Hematopoietic multipotent progenitor cell treated with erythropoietin and hydrocortisone succinate and interleukin-3 and kit ligand, for 6 days (in vitro differentiated cells): ENCODE measurements at regions not wholly inside any gene's neighbourhood (a gene's known extent, or its start where the extent isn't known, plus 50 kb on each side); places are given as distances from the start of the nearest gene placed in this dataset.
A peak's percentile ranks its signal among the peaks of the same experiment; 100 is the strongest.
"Not testable (repeated sequence)": the region's sequence is repeated elsewhere in the genome, so short reads cannot be mapped to it uniquely, and the experiment has no call there.

Experiments
- DNase-seq: peaks from one replicate; pipeline ENCODE4 v3.0.0-alpha.2; 2015

DNA sequence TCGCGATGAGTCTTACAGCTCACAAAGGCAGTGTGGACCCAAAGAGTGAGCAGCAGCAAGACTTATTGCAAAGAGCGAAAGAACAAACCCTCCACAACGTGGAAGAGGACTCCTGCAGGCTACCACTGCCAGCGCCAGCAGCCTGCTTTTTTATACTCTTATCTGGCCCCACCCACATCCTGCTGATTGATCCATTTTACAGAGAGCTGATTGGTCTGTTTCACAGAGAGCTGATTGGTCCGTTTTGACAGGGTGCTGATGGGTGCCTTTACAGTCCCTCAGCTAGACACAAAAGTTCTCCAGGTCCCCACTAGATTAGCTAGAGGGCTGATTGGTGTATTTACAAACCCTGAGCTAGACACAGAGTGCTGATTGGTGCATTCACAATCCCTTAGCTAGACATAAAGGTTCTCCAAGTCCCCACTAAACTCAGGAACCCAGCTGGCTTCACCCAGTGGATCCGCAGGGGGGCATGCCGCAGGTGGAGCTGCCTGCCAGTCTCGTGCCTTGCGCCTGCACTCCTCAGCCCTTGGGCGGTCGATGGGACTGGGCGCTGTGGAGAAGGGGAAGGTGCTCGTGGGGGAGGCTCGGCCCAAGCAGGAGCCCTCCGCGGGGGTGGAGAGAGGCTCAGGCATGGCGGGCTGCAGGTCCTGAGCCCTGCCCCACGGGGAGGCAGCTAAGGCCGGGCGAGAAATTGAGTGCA lies 75.7 kb downstream of the QDPR start:
- DNase-seq = not testable (repeated sequence)

DNA sequence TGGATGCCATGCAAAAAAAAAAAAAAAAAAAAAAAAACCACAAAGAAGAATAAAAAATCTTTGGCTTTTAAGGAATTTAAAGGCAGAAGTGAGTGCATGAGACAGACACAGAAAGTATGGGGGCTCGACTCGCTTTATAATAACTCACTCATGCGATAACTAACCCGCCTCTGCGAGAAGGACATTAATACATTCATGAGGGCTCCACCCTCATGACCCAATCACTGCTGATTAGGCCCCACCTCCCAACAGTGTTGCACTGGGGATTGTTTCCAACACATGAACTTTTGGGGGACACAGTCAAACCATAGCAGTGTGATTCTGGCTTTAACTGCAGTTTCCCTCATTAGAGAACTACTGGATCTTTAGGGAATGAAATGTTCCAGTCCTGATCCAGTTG lies 78.1 kb downstream of the QDPR start:
- DNase-seq = no peak

DNA sequence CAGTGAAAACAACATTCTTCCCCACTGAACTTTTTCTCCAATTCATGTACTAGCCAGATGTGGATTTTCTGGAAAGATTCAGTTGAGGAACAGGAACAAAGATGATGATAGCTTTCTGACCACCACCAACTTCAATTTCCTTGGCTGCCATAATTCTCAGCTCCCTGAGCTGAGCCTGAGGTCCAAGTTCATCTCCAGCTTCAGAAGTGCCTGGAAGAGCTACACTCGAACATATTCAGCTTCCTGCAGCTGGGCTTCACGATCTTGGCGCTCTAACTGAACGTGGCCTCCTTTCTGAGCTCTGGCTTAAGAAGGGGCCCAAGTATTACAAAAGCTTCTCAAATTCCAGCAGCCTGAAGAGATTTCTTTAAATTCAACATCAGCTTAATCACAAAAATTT lies 83.9 kb downstream of the QDPR start:
- no peak for DNase-seq

DNA sequence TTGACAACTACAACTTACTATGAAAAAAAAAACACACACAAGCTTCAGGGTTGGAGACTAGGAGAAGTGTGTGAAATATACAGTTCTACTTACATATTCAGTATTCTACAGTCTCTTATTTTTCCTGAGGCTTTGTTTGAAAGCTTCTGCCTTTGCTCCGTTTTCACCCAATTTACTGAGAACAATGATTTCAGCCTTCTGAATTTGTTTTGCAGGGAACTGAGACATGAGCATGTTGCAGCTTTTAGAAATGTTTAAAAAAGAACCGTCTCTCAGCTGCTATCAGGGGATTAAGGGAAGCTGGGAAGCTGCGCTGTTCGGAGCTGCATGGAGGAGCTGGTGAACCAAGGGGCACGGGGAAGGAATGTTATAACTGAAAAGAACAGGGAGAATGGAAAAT lies 85.7 kb downstream of the QDPR start:
- DNase-seq = no peak

DNA sequence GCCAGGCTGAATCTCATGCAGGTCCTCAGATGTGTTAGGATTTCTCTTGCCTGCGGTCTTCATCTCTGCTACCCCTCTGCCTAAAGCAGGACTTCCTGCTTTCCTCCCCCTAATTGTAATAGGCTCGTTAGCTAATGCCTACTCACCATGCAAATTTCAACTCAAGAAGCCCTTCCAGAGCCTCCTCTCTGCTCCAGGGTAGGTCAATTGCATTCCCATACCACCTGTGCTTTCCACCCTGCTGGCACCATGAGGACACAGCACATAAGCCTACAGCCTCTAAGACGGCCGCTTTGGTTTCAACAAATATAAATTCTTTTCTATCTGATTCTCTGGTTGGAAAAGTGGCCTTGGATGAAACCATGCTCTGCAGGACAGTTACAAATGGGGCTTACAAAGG lies 93.9 kb downstream of the QDPR start:
- no peak for DNase-seq

DNA sequence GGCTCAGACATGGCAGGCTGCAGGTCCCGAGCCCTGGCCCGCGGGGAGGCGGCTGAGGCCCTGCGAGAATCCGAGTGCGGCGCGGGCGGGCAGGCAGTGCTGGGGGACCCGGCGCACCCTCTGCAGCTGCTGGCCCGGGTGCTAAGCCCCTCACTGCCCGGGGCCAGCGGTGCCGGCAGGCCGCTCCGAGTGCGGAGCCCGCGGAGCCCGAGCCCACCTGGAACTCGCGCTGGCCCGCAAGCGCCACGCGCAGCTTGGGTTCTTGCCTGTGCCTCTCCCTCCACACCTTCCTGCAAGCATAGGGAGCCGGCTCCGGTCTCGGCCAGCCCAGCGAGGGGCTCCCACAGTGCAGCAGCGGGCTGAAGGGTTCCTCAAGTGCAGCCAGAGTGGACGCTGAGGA lies 97.5 kb downstream of the QDPR start:
- no peak for DNase-seq

DNA sequence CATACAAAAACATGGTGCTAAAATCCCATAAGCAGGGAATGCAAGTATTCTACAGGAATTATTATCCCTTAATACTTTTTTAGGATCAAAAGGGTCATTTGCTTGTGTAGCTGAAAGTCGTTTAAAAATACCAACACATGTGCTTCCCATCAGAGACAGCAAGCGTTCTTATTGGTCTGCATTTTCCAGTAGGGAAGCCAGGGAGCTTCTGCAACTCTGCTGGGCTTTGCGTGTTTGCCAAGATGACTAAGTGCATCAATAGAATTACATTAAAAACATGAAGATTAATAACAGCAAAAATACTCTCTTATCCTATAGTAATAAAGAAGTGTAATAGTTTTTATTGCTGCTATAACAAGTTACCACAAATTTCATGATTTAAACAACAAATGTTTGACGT lies 111.2 kb downstream of the QDPR start:
- no peak for DNase-seq

DNA sequence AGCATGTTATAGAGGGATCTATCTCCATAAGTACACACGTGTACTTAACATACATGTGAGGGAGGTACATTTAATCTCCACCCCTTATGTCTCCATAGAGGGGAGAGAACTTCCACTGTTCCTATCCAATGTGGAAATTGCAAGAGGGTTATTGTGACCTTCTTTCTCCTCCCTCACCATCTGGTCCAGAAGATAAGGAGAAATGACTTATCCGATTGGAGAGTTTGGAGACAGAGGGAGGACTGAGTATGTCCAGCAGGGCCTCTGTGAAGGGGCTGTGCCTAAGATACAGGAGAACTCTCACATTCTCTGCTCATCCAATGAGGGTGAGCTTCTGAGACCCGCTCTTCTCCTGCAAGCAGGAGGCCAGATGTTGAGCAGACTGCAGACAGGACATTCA lies 113.1 kb downstream of the QDPR start:
- no peak for DNase-seq

DNA sequence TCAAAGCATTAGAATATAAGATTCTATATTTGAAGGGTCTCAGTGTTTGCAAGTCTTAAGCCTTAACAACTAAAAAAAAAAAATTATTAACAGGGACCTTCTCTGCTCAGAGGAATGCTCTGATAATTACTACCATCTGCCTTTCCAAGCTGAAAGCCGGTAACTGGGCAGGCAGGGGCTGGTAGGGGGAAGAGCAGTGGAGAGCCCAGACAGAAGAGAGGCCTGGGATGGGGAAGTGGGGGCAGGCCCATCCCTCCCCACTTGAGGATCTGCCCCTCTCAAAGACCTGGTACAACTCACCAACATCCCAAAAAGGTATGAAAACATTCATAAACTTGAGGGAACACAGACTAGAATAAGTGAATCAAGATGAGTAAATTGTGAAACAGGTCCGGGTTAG lies 113.9 kb downstream of the QDPR start:
- no peak for DNase-seq

DNA sequence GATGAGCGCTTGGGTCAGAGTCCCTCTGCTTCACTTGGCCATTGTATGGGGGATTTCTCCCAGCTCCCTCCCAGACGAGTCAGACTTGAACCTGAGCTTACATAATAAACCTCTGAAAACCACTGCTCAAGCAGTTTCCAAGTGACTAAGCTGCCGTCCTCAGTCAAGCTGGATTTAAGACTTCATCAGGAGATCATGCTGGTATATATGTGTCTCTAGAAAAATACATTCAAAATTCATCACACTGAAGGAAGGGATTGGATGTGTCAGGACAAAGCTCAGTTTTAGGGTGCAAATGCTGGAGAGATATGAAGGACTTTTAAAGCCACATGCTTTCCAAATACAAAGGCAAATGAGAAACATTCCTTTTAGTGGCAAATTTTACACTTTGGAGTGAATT lies 114.3 kb downstream of the QDPR start:
- no peak for DNase-seq

DNA sequence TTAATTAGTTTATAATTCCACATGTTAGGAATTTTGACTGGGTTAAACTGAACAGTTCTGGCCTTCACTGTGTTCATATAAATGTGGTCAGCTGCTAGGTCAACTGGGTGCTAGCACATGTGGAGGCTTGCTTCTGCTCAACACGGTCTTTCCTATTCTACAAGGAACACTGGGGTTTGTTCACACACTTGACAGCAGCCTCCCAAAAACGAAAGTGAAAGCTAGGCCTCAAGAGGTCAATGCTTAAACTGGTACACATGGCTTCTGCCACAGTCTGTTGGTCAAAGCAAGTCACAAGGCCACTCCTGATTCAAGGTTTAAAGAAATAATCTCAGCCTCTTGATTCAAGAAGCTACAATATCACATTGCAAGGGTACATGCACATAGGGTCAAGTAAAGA lies 126.5 kb downstream of the QDPR start:
- peak; percentile 9 for DNase-seq

DNA sequence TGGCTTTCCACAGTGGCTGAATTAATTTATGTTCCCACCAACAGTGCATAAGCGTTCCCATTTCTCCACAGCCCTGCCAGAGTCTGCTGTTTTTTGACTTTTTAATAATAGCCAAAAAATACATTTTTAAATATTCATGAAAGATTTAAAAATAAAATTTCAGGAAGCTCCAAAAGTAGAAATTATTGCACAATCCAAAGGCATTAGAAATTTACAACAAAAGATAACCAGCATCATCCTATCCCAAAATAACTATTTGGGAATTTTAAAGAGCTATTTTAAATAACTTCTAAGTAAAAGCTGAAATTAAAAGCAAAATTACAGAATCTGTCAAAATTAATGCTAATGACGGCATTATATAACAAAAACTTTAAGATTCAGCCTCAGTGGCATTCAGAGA lies 131.5 kb downstream of the QDPR start:
- DNase-seq = no peak

DNA sequence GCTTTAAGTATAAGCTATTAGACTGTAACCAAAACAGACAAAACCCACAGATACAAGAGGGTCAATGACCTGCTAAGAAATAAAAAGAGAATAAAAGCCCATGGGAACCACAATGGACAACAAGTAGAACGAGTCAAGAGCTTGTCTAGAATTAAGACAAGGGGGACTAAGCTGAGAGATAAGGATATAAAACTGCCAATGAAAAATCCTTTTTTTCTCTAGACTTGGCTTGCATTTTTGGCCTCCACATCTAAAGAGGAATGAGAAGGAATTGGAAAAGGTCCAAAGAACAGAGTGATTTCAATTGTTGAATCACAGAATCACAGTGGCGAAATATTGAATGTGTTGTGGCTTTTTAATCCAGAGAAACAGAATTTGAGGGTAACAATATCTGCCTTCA lies 135.7 kb downstream of the QDPR start:
- DNase-seq = no peak

DNA sequence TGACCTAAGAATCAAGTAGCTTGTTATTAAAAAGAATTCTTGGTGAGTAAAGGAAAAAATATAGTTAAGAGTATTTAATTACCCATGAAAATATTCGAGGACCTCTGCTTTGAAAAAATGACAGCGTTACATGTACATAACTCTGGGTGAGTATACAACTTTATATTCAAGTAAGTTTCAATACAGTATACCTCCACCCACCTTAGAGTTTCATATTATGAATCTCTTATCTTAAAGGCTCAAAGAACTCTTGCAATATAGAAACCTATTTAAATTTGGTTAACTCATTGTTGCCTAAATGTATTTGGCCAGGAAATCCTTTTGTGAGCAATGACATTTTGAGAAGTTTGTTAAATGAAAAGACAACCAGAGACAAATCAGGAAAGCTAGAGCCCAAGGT lies 138.2 kb downstream of the QDPR start:
- DNase-seq = no peak

DNA sequence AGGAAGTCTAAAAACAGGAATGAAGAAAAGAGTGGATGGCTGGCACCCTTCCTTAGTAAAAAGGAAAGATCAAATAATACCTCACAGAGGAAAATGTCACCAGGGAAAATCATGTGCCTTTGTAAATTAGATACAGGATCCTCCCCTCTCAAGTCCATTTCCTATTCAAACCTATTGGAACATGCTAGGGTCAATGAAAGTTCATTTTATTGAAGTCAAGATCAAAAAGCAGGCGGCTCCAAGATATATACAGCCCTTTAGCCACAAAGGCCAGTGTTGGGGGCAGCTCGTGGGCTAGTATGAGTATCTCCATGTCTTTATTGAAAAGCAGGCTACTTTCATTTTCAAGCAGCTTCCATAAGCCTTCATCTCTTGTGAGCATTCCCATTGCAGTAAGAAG lies 141.1 kb downstream of the QDPR start:
- no peak for DNase-seq

DNA sequence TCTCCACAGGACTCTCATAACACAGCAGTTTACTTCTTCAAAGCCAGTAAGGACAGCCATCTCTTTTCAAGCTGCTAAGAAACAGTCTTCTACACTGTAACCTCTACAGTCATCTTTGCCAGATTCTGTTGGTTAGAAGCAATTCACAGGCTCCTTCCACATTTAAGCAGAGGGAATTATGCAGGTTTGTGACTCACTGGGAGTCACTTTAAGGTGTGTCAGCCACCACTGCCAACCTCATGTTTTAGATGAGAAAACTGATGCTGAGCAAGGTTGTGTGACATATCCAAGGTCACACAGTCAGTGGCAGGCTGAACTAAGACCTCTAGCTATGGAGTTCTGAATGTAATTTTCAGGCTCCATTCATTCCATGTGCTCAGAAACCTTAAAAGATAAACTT lies 143.5 kb downstream of the QDPR start:
- no peak for DNase-seq

DNA sequence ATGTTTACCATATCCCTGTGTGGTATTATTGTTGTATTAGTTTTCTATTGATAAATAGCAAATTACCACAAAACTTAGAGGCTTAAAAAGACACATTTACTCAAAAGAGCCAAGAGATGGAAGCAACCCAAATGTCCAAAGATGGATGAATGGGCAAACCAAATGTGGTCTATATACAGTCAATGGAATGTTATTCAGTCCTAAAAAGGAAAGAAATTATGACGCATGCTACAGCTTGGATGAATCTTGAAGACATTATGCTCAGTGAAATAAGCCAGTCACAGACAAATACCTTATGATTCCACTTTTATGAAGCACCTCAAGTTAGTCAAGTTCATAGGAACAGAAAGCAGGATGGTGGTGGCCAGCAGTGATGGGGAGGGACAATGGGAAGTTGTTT lies 144.7 kb downstream of the QDPR start:
- DNase-seq = no peak

DNA sequence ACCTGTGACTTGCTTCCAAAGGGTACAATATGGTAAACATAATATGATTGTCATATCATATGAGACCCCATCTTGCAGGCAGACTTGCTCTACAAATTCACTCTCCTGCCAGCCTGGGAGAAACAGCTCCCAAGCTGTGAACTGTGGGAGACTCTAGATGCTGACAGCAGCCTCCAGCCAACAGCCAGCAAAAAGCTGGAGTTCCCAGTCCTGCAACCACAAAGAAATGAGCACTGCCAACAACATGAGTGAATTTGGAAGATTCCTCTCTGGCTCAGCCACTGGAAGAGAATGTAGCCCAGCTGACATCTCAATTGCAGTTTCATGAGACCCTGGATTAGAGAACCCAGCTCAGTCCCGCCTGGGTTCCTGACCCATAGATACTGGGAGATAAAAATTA lies 145.4 kb downstream of the QDPR start:
- no peak for DNase-seq

DNA sequence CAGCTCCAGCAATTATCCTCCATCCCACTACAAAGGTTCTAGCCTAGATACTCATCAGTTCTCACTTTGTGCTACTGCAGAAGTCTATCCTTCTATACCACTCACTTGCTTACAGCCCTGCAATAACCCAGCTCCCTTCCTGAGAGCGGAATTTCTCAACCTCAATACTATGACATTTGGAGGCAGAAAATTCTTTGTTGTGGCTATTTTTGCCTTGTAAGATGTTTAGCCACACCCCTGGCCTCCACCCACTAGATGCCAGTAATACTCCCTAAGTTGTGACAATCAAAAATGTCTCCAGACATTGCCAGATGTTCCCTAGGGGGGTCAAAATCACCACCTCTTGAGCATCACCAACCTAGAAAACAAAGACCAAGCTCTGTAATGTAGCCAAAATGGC lies 149.5 kb downstream of the QDPR start:
- no peak for DNase-seq

DNA sequence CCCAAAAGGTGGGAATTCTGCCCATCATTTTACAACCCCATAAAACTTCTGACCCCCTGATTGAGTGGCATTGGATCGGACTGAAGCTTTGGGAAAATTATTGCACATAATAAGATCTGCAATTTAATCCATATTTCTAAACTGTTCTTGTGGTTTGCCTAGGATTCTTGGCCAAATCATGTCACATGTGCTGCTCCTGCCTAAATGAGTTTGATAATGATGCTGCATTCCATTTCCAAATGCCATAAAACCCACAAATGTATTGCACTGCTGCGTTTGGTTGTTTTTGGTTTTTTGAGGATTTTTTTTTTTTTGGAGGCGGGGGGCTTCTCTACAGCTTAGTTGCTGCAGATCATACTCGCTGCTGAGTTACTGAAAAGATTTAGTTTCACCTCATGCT lies 153.6 kb downstream of the QDPR start:
- no peak for DNase-seq

DNA sequence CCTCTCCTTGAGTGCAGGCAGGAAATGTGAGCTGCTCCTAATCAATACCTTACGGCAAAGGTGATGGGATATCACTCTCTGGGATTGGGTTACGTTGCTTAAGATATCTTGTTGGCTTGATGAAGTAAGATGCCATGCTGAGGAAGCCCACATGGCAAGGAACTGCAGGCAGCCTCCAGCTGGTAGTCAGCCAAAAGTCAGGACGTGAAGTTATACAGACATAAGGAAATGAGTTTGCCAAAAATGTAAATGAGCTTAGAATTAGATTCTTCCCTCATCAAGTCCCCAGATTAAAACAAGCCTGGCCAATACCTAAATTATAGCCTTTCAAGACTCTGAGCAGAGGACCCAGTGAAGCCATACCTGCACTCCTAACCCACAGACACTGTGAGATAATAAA lies 155.0 kb downstream of the QDPR start:
- no peak for DNase-seq

DNA sequence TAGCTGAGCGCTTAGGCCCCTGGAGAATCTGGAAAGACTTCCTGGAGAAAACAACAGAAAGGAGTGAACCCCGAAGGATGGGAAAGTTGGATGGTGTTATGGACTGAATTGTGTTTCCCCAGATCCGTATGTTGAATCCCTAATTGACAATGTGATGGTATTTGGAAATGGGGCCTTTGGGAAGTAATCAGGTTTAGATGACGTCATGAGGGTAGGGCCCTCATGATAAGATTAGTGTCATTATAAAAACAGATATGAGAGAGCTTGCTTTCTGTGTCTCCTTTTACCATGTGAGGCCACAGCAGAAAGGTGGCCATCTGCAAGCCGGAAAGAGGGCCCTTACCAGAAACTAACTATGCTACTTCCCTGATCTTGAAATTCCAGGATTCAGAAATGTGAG lies 159.5 kb downstream of the QDPR start:
- no peak for DNase-seq

DNA sequence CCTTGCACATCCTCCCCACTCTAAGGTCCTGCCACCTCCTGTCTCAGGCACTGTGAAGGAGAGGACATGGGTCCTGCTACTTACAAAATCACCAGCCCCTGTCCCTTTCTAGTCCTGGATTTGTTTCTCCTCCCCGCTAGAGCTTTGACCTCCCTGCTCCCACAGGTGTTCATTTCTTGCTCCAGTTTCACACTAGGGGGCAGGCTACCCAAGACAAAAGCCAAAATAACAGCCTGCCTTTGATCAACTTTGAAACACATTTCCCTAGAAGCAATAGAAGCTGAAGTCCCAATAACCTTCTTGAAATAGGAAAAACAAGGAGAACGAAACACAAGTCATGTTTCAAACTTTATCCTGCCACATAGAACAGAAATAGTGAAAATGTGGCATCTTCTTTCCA lies 164.4 kb downstream of the QDPR start:
- peak; percentile 47 for DNase-seq

DNA sequence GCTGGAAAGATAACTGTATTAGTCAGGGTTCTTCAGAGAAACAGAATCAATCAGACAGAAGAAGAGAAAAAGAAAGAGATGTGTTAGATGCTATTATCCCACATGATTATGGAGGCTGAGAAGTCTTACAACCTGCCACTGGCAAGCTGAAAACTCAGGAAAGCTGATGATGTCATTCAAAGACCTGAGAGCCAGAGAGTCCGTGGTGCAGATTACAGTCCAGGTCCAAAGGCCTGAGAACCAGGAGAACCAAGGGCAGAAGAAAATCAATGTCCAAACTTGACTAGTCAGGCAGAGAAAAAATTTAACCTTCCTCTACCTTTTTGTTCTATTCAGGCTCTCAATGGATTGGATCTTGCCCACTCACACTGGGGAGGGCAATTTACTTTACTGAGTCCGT lies 172.5 kb downstream of the QDPR start:
- DNase-seq = no peak

DNA sequence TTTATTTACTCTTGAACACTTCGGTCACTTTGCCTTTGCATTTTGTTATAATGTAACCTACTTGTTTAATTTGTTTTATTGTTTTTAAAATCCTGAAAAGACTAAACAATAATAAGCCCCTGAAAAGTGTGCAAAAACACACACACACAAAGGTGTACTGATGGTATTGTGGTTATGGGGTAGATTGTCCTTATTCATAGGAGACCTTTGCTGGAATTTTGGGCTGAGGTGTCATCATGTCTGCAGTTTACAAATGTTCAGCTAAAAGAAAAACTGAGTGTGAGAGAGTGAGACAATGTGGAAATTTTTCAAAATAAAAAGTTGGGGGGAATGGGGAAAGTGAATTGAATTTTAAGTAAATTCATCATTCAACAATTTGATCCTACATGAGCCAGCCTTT lies 174.9 kb downstream of the QDPR start:
- no peak for DNase-seq

DNA sequence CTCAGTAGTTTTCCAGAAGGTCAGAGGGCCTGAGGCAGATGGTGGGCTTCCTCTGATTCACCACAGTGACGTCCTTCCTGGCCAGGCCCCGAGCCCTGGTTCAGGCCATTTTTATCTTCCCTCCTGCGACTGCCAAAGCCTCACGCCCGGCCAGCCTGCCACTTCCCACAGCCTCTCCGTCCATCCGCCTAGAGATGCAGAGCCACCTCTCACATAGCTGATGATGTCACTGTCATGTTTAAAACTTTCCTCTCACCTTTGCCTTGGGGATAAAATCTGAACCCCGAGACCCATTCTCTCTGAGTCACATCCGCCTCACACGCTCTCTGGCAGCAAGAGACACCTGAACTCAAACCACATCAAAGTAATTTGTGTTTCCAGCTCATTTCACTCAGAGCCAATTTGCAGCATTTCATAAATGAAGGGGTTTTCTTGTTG lies 175.3 kb downstream of the QDPR start:
- no peak for DNase-seq
